Activated CD8-positive, alpha-beta memory T cell treated with anti-CD3 and anti-CD28 coated beads for 36 hours (primary cell): ENCODE measurements at regions not wholly inside any gene's neighbourhood (a gene's known extent, or its start where the extent isn't known, plus 50 kb on each side); places are given as distances from the start of the nearest gene placed in this dataset.

ENCODE experiments used
- CTCF ChIA-PET: fragments of 350-600 bp; sonication (Branson Sonifier 250); formaldehyde crosslinking; loops from one replicate; lab custom pipeline; 2021; ENCODE audit warnings: antibody characterized with exemption; lab: Charles Lee
- POLR2A ChIA-PET: fragments of 350-600 bp; sonication (Branson Sonifier 250); formaldehyde crosslinking; loops from one replicate; lab custom pipeline; 2021; ENCODE audit warnings: antibody characterized with exemption; lab: Charles Lee

GRCh38 chr2:23120161-23120560 is 264.8 kb upstream of the KLHL29 start:
- ChIA-PET CTCF (no interaction called here), POLR2A (no interaction called here)

- ChIA-PET CTCF (no interaction called here), POLR2A (no interaction called here)
Measured at GRCh38 chr2:23121968-23122648, 262.9 kb upstream of the KLHL29 start.

- CTCF ChIA-PET: no interaction called here
- POLR2A ChIA-PET: no interaction called here
Measured at GRCh38 chr2:23122681-23123215, 262.2 kb upstream of the KLHL29 start.

GRCh38 chr2:23123686-23124085 is 261.3 kb upstream of the KLHL29 start:
- ChIA-PET POLR2A (no interaction called here), CTCF (no interaction called here)

- ChIA-PET CTCF (no interaction called here), POLR2A (no interaction called here)
Measured at GRCh38 chr2:23124214-23124750, 260.7 kb upstream of the KLHL29 start.

GRCh38 chr2:23127465-23127864 is 257.5 kb upstream of the KLHL29 start:
- POLR2A ChIA-PET: no interaction called here

GRCh38 chr2:23128684-23129292 is 256.2 kb upstream of the KLHL29 start:
- ChIA-PET CTCF (no interaction called here), POLR2A (no interaction called here)

More at GRCh38 chr2:23127465-23127864, 257.5 kb upstream of the KLHL29 start:
- CTCF ChIA-PET: no interaction called here

- POLR2A ChIA-PET: no interaction called here
- CTCF ChIA-PET: no interaction called here
Measured at GRCh38 chr2:23131066-23131575, 253.9 kb upstream of the KLHL29 start.

GRCh38 chr2:23132000-23132399 is 253.0 kb upstream of the KLHL29 start:
- POLR2A ChIA-PET: no interaction called here
- CTCF ChIA-PET: no interaction called here

- ChIA-PET CTCF (no interaction called here), POLR2A (no interaction called here)
Measured at GRCh38 chr2:23132823-23133595, 252.0 kb upstream of the KLHL29 start.

- ChIA-PET CTCF (no interaction called here), POLR2A (no interaction called here)
Measured at GRCh38 chr2:23134726-23135125, 250.3 kb upstream of the KLHL29 start.

- POLR2A ChIA-PET: no interaction called here
- CTCF ChIA-PET: no interaction called here
Measured at GRCh38 chr2:23135481-23136100, 249.4 kb upstream of the KLHL29 start.

GRCh38 chr2:23137166-23137565 is 247.8 kb upstream of the KLHL29 start:
- CTCF ChIA-PET: no interaction called here

GRCh38 chr2:23138701-23139100 is 246.3 kb upstream of the KLHL29 start:
- POLR2A ChIA-PET: no interaction called here
- CTCF ChIA-PET: no interaction called here

More at GRCh38 chr2:23137166-23137565, 247.8 kb upstream of the KLHL29 start:
- POLR2A ChIA-PET: no interaction called here

- ChIA-PET POLR2A (no interaction called here), CTCF (no interaction called here)
Measured at GRCh38 chr2:23145460-23145859, 239.5 kb upstream of the KLHL29 start.

GRCh38 chr2:23146011-23146410 is 239.0 kb upstream of the KLHL29 start:
- CTCF ChIA-PET: no interaction called here
- POLR2A ChIA-PET: no interaction called here

GRCh38 chr2:23148342-23148741 is 236.6 kb upstream of the KLHL29 start:
- ChIA-PET POLR2A (no interaction called here), CTCF (no interaction called here)

GRCh38 chr2:23149777-23150176 is 235.2 kb upstream of the KLHL29 start:
- POLR2A ChIA-PET: no interaction called here
- CTCF ChIA-PET: no interaction called here

GRCh38 chr2:23153484-23153883 is 231.5 kb upstream of the KLHL29 start:
- CTCF ChIA-PET: no interaction called here
- POLR2A ChIA-PET: no interaction called here

GRCh38 chr2:23155022-23155421 is 230.0 kb upstream of the KLHL29 start:
- ChIA-PET CTCF (no interaction called here), POLR2A (no interaction called here)
